Putamen (tissue), 1 donor: ENCODE measurements at regions not wholly inside any gene's neighbourhood (a gene's known extent, or its start where the extent isn't known, plus 50 kb on each side); places are given as distances from the start of the nearest gene placed in this dataset.

Experiments used
- DNase-seq: peaks from one replicate; pipeline ENCODE4 v3.0.0-alpha.2; 2016; ENCODE audit warnings: low spot score

- DNase-seq: no peak
These were observed 1058.7 kb upstream of the WWC1 start for GRCh38 chr5:167232675-167233311.

- no peak for DNase-seq
These were observed 1057.8 kb upstream of the WWC1 start for GRCh38 chr5:167233507-167234220.

- DNase-seq: no peak
These were observed 1049.9 kb upstream of the WWC1 start for GRCh38 chr5:167241436-167242067.

GRCh38 chr5:167242701-167243100 lies 1048.7 kb upstream of the WWC1 start:
- no peak for DNase-seq

GRCh38 chr5:167243463-167243862 lies 1048.0 kb upstream of the WWC1 start:
- no peak for DNase-seq

- no peak for DNase-seq
These were observed 1046.9 kb upstream of the WWC1 start for GRCh38 chr5:167244583-167244982.

- no peak for DNase-seq
These were observed 1045.6 kb upstream of the WWC1 start for GRCh38 chr5:167245868-167246267.

GRCh38 chr5:167247816-167248215 lies 1043.6 kb upstream of the WWC1 start:
- no peak for DNase-seq

- DNase-seq: no peak
These were observed 1043.2 kb upstream of the WWC1 start for GRCh38 chr5:167248257-167248656.

GRCh38 chr5:167250996-167251395 lies 1040.4 kb upstream of the WWC1 start:
- no peak for DNase-seq

GRCh38 chr5:167254132-167254531 lies 1037.3 kb upstream of the WWC1 start:
- DNase-seq: no peak

- peak; percentile 38 for DNase-seq
These were observed 1035.5 kb upstream of the WWC1 start for GRCh38 chr5:167255926-167256325.

GRCh38 chr5:167259806-167260205 lies 1031.6 kb upstream of the WWC1 start:
- no peak for DNase-seq

GRCh38 chr5:167261309-167262100 lies 1029.9 kb upstream of the WWC1 start:
- DNase-seq: no peak

- DNase-seq: no peak
These were observed 1028.3 kb upstream of the WWC1 start for GRCh38 chr5:167263185-167263584.

- no peak for DNase-seq
These were observed 1027.1 kb upstream of the WWC1 start for GRCh38 chr5:167264348-167264747.

GRCh38 chr5:167268337-167268736 lies 1023.1 kb upstream of the WWC1 start:
- DNase-seq: no peak

- DNase-seq: no peak
These were observed 1022.3 kb upstream of the WWC1 start for GRCh38 chr5:167269146-167269545.

GRCh38 chr5:167271081-167271480 lies 1020.4 kb upstream of the WWC1 start:
- DNase-seq: no peak

- no peak for DNase-seq
These were observed 1019.9 kb upstream of the WWC1 start for GRCh38 chr5:167271511-167271910.

- no peak for DNase-seq
These were observed 1011.3 kb upstream of the WWC1 start for GRCh38 chr5:167280111-167280510.

- DNase-seq: no peak
These were observed 1009.5 kb upstream of the WWC1 start for GRCh38 chr5:167281925-167282324.

- DNase-seq: no peak
These were observed 1007.8 kb upstream of the WWC1 start for GRCh38 chr5:167283691-167284090.
